HAP-1 (cell line): ENCODE measurements at regions not wholly inside any gene's neighbourhood (a gene's known extent, or its start where the extent isn't known, plus 50 kb on each side); places are given as distances from the start of the nearest gene placed in this dataset.
"Not testable (repeated sequence)": the region's sequence is repeated elsewhere in the genome, so short reads cannot be mapped to it uniquely, and the experiment has no call there.

Experiments
- DNase-seq, 2 experiments: peaks; one replicate each; pipeline ENCODE4 v3.0.0-alpha.2; 2016 to 2020; ENCODE audit warnings: low spot score in 2 of 2
- H3K27me3 ChIP-seq: fragments of 250-450 bp; sonication (Bioruptor Pico); 2 replicates; pipeline ENCODE4 v1.5.1; 2020; ENCODE audit warnings: low read depth, mild to moderate bottlenecking, moderate library complexity
- H3K36me3 ChIP-seq: fragments of 250-450 bp; sonication (Bioruptor Pico); replicated peaks from 2 replicates; pipeline ENCODE4 v1.5.1; 2020; ENCODE audit warnings: mild to moderate bottlenecking
- H3K4me1 ChIP-seq: fragments of 250-450 bp; sonication (Bioruptor Pico); 2 replicates; pipeline ENCODE4 v1.5.1; 2020; ENCODE audit warnings: mild to moderate bottlenecking
- H3K4me3 ChIP-seq: fragments of 250-450 bp; sonication (Bioruptor Pico); 2 replicates; pipeline ENCODE4 v1.5.1; 2020; ENCODE audit warnings: mild to moderate bottlenecking, moderate library complexity
- H3K9me3 ChIP-seq: fragments of 250-450 bp; sonication (Bioruptor Pico); 2 replicates; pipeline ENCODE4 v1.5.1; 2020; ENCODE audit warnings: mild to moderate bottlenecking, moderate library complexity
- in situ Hi-C: fragments of 300-500 bp; cut with MboI; formaldehyde crosslinking; loops from 3 replicates; pipeline ENCODE4 v1.14.3; 2020; ENCODE audit warnings: low sequenced_read_pairs, inconsistent platforms, mixed read lengths

- Histone ChIP-seq H3K4me1 (no peaks in the 10 kb centered on the region), H3K9me3 (no peaks in the 10 kb centered on the region), H3K36me3 (no peaks in the 10 kb centered on the region), H3K4me3 (no peak overlapping the region), H3K27me3 (no peaks in the 10 kb centered on the region)
- in situ Hi-C loops = no loop called here
- DNase-seq = no peak
These were observed 521.5 kb upstream of the DDX18 start for GRCh38 chr2:117293012-117293411.

GRCh38 chr2:117299451-117299850 is 515.0 kb upstream of the DDX18 start:
- Histone ChIP-seq H3K27me3 (no peaks in the 10 kb centered on the region), H3K4me3 (no peak overlapping the region), H3K4me1 (no peaks in the 10 kb centered on the region), H3K9me3 (no peaks in the 10 kb centered on the region), H3K36me3 (no peaks in the 10 kb centered on the region)
- in situ Hi-C loops = no loop called here
- no peak for DNase-seq

- no peak for DNase-seq
- H3K4me3 ChIP-seq = no peak overlapping the region
- H3K27me3 ChIP-seq = no peaks in the 10 kb centered on the region
- in situ Hi-C loops = no loop called here
- H3K9me3 ChIP-seq = no peaks in the 10 kb centered on the region
- no peaks in the 10 kb centered on the region for H3K36me3 ChIP-seq
- H3K4me1 ChIP-seq = no peaks in the 10 kb centered on the region
These were observed 505.4 kb upstream of the DDX18 start for GRCh38 chr2:117308861-117309770.

- in situ Hi-C loops = no loop called here
- Histone ChIP-seq H3K36me3 (no peaks in the 10 kb centered on the region), H3K27me3 (peaks cover 6% of the 10 kb centered on the region), H3K4me3 (no peak overlapping the region), H3K9me3 (no peaks in the 10 kb centered on the region), H3K4me1 (no peaks in the 10 kb centered on the region)
- DNase-seq = no peak
These were observed 492.7 kb upstream of the DDX18 start for GRCh38 chr2:117321816-117322215.

GRCh38 chr2:117323331-117323730 is 491.2 kb upstream of the DDX18 start:
- no peaks in the 10 kb centered on the region for H3K36me3 ChIP-seq
- H3K9me3 ChIP-seq = no peaks in the 10 kb centered on the region
- H3K4me1 ChIP-seq = no peaks in the 10 kb centered on the region
- H3K4me3 ChIP-seq = no peak overlapping the region
- peaks cover 6% of the 10 kb centered on the region for H3K27me3 ChIP-seq
- in situ Hi-C loops = no loop called here
- DNase-seq = no peak

- in situ Hi-C loops = no loop called here
- no peaks in the 10 kb centered on the region for H3K27me3 ChIP-seq
These were observed 483.9 kb upstream of the DDX18 start for GRCh38 chr2:117330641-117331040.

GRCh38 chr2:117335967-117336366 is 478.5 kb upstream of the DDX18 start:
- no peaks in the 10 kb centered on the region for H3K27me3 ChIP-seq
- no peaks in the 10 kb centered on the region for H3K4me1 ChIP-seq
- in situ Hi-C loops = no loop called here
- no peak for DNase-seq
- no peaks in the 10 kb centered on the region for H3K36me3 ChIP-seq
- no peak overlapping the region for H3K4me3 ChIP-seq
- H3K9me3 ChIP-seq = no peaks in the 10 kb centered on the region

More at GRCh38 chr2:117330641-117331040, 483.9 kb upstream of the DDX18 start:
- Histone ChIP-seq H3K36me3 (no peaks in the 10 kb centered on the region), H3K9me3 (no peaks in the 10 kb centered on the region), H3K4me1 (no peaks in the 10 kb centered on the region), H3K4me3 (no peak overlapping the region)
- no peak for DNase-seq

- H3K4me1 ChIP-seq = no peaks in the 10 kb centered on the region
- no peaks in the 10 kb centered on the region for H3K36me3 ChIP-seq
- no peak for DNase-seq
- H3K4me3 ChIP-seq = no peak overlapping the region
- H3K27me3 ChIP-seq = no peaks in the 10 kb centered on the region
- in situ Hi-C loops = no loop called here
- no peaks in the 10 kb centered on the region for H3K9me3 ChIP-seq
These were observed 478.0 kb upstream of the DDX18 start for GRCh38 chr2:117336496-117336895.

GRCh38 chr2:117337981-117338380 is 476.5 kb upstream of the DDX18 start:
- H3K9me3 ChIP-seq, in situ Hi-C loops, H3K4me1 ChIP-seq, H3K4me3 ChIP-seq, H3K27me3 ChIP-seq, H3K36me3 ChIP-seq, DNase-seq: not testable (repeated sequence)

GRCh38 chr2:117339980-117340379 is 474.5 kb upstream of the DDX18 start:
- Histone ChIP-seq H3K9me3 (no peaks in the 10 kb centered on the region), H3K36me3 (no peaks in the 10 kb centered on the region), H3K27me3 (no peaks in the 10 kb centered on the region), H3K4me3 (no peak overlapping the region), H3K4me1 (no peaks in the 10 kb centered on the region)
- in situ Hi-C loops = no loop called here
- DNase-seq = no peak

- in situ Hi-C loops = no loop called here
- no peaks in the 10 kb centered on the region for H3K27me3 ChIP-seq
- no peak overlapping the region for H3K4me3 ChIP-seq
- DNase-seq = no peak
- H3K36me3 ChIP-seq = no peaks in the 10 kb centered on the region
- H3K9me3 ChIP-seq = no peaks in the 10 kb centered on the region
- H3K4me1 ChIP-seq = no peaks in the 10 kb centered on the region
These were observed 472.8 kb upstream of the DDX18 start for GRCh38 chr2:117341690-117342089.

- no peaks in the 10 kb centered on the region for H3K9me3 ChIP-seq
- H3K4me3 ChIP-seq = no peak overlapping the region
- H3K36me3 ChIP-seq = no peaks in the 10 kb centered on the region
- in situ Hi-C loops = no loop called here
- no peaks in the 10 kb centered on the region for H3K27me3 ChIP-seq
- no peaks in the 10 kb centered on the region for H3K4me1 ChIP-seq
- no peak for DNase-seq
These were observed 472.1 kb upstream of the DDX18 start for GRCh38 chr2:117342415-117342814.

- H3K4me1 ChIP-seq = no peaks in the 10 kb centered on the region
- in situ Hi-C loops = no loop called here
- no peaks in the 10 kb centered on the region for H3K9me3 ChIP-seq
- no peaks in the 10 kb centered on the region for H3K27me3 ChIP-seq
- H3K4me3 ChIP-seq = no peak overlapping the region
- no peaks in the 10 kb centered on the region for H3K36me3 ChIP-seq
- DNase-seq = no peak
These were observed 464.8 kb upstream of the DDX18 start for GRCh38 chr2:117349687-117350086.

GRCh38 chr2:117351396-117351795 is 463.1 kb upstream of the DDX18 start:
- Histone ChIP-seq H3K27me3 (no peaks in the 10 kb centered on the region), H3K36me3 (no peaks in the 10 kb centered on the region), H3K4me3 (no peak overlapping the region), H3K9me3 (no peaks in the 10 kb centered on the region), H3K4me1 (no peaks in the 10 kb centered on the region)
- in situ Hi-C loops = no loop called here
- no peak for DNase-seq
